ENCODE measurements at regions not wholly inside any gene's neighbourhood (a gene's known extent, or its start where the extent isn't known, plus 50 kb on each side); places are given as distances from the start of the nearest gene placed in this dataset.

DNA sequence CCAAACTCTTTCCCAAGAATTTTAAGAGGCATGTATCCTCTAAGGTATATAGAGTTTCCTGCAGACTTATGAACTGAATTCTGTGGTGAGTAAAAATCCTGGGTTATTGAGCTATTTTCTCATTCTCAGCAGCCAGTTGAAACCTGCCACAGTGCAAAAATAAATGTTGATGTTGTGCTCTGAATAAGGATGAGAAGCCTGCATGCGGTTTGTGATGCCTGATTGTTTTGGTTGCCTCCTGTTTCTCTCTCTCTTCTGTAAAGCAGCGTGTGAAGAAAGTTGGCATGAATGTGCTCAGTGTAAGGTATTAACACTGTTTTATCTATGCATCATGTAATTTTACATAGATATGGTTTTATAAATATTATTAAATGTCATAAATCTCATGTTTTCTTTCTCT lies 452.6 kb downstream of the CDH2 start:
- TF ChIP-seq, protein P1, sequence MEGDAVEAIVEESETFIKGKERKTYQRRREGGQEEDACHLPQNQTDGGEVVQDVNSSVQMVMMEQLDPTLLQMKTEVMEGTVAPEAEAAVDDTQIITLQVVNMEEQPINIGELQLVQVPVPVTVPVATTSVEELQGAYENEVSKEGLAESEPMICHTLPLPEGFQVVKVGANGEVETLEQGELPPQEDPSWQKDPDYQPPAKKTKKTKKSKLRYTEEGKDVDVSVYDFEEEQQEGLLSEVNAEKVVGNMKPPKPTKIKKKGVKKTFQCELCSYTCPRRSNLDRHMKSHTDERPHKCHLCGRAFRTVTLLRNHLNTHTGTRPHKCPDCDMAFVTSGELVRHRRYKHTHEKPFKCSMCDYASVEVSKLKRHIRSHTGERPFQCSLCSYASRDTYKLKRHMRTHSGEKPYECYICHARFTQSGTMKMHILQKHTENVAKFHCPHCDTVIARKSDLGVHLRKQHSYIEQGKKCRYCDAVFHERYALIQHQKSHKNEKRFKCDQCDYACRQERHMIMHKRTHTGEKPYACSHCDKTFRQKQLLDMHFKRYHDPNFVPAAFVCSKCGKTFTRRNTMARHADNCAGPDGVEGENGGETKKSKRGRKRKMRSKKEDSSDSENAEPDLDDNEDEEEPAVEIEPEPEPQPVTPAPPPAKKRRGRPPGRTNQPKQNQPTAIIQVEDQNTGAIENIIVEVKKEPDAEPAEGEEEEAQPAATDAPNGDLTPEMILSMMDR (IDR thresholded peaks at IDR 0.05): no peak
- TF ChIP-seq POLR2A (IDR thresholded peaks at IDR 0.05) (no peak), EP300 (IDR thresholded peaks at IDR 0.05; ENCODE audit: low read depth) (no peak), POLR2AphosphoS5 (IDR thresholded peaks at IDR 0.05) (no peak)
